ENCODE measurements at regions not wholly inside any gene's neighbourhood (a gene's known extent, or its start where the extent isn't known, plus 50 kb on each side); places are given as distances from the start of the nearest gene placed in this dataset.

DNA sequence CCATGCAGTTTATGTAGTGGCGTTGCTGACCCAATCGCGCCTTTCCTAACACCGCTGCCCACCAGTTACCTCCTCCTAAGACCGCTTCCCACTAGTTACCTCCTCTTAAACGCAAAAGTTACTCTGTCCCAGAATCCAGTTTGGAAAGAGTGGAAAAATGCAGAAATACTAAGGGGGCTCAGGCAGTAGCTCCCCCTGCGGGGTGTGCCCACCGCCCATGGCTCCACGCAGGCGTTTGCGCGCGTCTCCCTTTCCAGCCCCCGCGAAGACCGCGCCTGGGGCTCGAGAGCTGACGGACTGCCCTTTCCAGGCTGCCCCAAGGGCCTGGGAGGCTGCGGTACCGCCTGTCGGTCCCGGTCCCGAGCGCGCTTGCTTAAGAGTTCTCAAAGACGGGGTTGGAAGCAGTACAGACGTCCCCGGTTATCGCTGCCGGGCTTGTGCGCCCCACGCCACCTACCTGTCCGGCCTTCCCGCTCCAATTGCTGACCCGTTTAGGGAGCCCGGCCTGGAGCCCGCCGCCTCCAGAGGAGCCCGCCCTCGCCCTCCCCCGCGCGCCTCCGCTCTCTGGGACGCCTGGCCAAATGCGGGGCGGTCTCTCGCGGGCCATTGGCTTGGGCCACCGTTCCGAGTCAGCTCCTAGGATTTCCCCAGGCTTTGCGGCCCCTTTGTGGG is 414.1 kb upstream of the ESRRG start:
- TF ChIP-seq, protein P1, sequence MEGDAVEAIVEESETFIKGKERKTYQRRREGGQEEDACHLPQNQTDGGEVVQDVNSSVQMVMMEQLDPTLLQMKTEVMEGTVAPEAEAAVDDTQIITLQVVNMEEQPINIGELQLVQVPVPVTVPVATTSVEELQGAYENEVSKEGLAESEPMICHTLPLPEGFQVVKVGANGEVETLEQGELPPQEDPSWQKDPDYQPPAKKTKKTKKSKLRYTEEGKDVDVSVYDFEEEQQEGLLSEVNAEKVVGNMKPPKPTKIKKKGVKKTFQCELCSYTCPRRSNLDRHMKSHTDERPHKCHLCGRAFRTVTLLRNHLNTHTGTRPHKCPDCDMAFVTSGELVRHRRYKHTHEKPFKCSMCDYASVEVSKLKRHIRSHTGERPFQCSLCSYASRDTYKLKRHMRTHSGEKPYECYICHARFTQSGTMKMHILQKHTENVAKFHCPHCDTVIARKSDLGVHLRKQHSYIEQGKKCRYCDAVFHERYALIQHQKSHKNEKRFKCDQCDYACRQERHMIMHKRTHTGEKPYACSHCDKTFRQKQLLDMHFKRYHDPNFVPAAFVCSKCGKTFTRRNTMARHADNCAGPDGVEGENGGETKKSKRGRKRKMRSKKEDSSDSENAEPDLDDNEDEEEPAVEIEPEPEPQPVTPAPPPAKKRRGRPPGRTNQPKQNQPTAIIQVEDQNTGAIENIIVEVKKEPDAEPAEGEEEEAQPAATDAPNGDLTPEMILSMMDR (conservative IDR thresholded peaks at IDR 0.05; ENCODE audit: low read depth, low read length), result no peak
- TF ChIP-seq RCOR1 (IDR thresholded peaks at IDR 0.05; ENCODE audit: insufficient replicate concordance, low read length), result no peak
- no peak for TF ChIP-seq POLR2A (IDR thresholded peaks at IDR 0.05; ENCODE audit: low read depth, low read length)
- TF ChIP-seq FOS (IDR thresholded peaks at IDR 0.05; ENCODE audit: low read depth, low read length), result no peak
- TF ChIP-seq CEBPB (IDR thresholded peaks at IDR 0.05; ENCODE audit: low read depth, low read length), result no peak
- no peak for TF ChIP-seq NFE2L2 (IDR thresholded peaks at IDR 0.05; ENCODE audit: low read depth, low read length)
- TF ChIP-seq MXI1 (IDR thresholded peaks at IDR 0.05; ENCODE audit: borderline replicate concordance, low read depth, low read length), result no peak
- no peak for TF ChIP-seq CHD1 (IDR thresholded peaks at IDR 0.05; ENCODE audit: low read depth, low read length)
- TF ChIP-seq SMC3 (IDR thresholded peaks at IDR 0.05; ENCODE audit: low read depth, low read length), result no peak
- TF ChIP-seq, protein P2, sequence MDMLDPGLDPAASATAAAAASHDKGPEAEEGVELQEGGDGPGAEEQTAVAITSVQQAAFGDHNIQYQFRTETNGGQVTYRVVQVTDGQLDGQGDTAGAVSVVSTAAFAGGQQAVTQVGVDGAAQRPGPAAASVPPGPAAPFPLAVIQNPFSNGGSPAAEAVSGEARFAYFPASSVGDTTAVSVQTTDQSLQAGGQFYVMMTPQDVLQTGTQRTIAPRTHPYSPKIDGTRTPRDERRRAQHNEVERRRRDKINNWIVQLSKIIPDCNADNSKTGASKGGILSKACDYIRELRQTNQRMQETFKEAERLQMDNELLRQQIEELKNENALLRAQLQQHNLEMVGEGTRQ (IDR thresholded peaks at IDR 0.05; ENCODE audit: low read depth, low read length), result no peak
- TF ChIP-seq, protein P3, sequence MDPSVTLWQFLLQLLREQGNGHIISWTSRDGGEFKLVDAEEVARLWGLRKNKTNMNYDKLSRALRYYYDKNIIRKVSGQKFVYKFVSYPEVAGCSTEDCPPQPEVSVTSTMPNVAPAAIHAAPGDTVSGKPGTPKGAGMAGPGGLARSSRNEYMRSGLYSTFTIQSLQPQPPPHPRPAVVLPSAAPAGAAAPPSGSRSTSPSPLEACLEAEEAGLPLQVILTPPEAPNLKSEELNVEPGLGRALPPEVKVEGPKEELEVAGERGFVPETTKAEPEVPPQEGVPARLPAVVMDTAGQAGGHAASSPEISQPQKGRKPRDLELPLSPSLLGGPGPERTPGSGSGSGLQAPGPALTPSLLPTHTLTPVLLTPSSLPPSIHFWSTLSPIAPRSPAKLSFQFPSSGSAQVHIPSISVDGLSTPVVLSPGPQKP (IDR thresholded peaks at IDR 0.05; ENCODE audit: borderline replicate concordance, low read depth, low read length), result no peak
- no peak for TF ChIP-seq RFX5 (IDR thresholded peaks at IDR 0.05; ENCODE audit: low read depth, low read length)
- TF ChIP-seq RAD21 (IDR thresholded peaks at IDR 0.05; ENCODE audit: low read length), result no peak
- no peak for TF ChIP-seq MAZ (IDR thresholded peaks at IDR 0.05; ENCODE audit: borderline replicate concordance, low read depth, low read length)

Measured in IMR-90 (cell line).